ENCODE measurements at regions not wholly inside any gene's neighbourhood (a gene's known extent, or its start where the extent isn't known, plus 50 kb on each side); places are given as distances from the start of the nearest gene placed in this dataset.

DNA sequence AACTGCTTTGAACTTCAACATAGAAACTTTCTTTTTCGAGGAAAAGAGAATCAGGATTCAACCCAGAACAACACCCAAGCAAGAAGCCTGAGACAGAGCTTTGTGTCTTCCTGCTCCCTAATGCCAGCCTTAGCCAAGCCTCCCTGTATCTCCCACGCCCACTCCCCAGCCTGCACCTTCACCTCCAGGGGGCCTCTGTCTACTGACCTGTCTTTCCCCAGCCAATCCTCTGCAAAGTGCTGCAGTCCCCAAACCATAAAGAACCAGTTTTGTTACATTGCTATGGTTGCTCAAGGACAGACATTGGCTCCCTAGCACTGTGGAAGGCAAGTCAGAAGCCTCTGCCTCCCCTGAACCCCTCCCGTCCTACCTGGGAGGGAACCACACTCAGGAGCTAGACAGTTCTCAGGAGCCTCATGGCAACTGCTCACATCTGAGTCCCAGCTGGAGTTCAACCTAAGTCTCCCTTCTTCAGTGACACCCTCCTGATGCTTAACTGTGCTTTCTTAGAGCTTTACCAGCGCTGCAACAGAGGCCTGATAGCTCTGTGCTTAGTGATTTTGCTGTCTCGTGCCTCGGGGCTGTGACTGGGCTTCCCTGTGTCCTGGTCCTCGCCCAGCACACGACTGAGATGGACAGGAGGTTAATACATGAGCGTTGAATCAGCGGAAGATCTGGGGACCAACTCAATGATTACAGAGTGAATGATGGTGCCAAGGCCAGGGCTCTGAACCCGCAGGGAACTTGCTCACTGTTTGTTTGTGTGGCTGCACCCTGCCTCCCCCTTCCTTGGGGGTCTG lies 101.5 kb upstream of the DUSP22 start:
- TF ChIP-seq CTCF (IDR thresholded peaks at IDR 0.05): no peak; the same call in 1 of the 2 replicates
- TF ChIP-seq, protein P1, sequence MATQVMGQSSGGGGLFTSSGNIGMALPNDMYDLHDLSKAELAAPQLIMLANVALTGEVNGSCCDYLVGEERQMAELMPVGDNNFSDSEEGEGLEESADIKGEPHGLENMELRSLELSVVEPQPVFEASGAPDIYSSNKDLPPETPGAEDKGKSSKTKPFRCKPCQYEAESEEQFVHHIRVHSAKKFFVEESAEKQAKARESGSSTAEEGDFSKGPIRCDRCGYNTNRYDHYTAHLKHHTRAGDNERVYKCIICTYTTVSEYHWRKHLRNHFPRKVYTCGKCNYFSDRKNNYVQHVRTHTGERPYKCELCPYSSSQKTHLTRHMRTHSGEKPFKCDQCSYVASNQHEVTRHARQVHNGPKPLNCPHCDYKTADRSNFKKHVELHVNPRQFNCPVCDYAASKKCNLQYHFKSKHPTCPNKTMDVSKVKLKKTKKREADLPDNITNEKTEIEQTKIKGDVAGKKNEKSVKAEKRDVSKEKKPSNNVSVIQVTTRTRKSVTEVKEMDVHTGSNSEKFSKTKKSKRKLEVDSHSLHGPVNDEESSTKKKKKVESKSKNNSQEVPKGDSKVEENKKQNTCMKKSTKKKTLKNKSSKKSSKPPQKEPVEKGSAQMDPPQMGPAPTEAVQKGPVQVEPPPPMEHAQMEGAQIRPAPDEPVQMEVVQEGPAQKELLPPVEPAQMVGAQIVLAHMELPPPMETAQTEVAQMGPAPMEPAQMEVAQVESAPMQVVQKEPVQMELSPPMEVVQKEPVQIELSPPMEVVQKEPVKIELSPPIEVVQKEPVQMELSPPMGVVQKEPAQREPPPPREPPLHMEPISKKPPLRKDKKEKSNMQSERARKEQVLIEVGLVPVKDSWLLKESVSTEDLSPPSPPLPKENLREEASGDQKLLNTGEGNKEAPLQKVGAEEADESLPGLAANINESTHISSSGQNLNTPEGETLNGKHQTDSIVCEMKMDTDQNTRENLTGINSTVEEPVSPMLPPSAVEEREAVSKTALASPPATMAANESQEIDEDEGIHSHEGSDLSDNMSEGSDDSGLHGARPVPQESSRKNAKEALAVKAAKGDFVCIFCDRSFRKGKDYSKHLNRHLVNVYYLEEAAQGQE (IDR thresholded peaks at IDR 0.05; ENCODE audit: insufficient read depth in 1 of 2, low read depth in 2 of 2, low read length in 1 of 2): no peak
- TF ChIP-seq TCF7L2 (IDR thresholded peaks at IDR 0.05; ENCODE audit: low read depth, low read length): no peak
- no peak for TF ChIP-seq POLR2AphosphoS5 (IDR thresholded peaks at IDR 0.05; ENCODE audit: low read depth, low read length)
- no peak for TF ChIP-seq SIN3A (IDR thresholded peaks at IDR 0.05; ENCODE audit: borderline replicate concordance, insufficient read depth, low read depth, low read length)

Data from Panc1 (cell line).